Naive thymus-derived CD8-positive, alpha-beta T cell (primary cell): ENCODE measurements at regions not wholly inside any gene's neighbourhood (a gene's known extent, or its start where the extent isn't known, plus 50 kb on each side); places are given as distances from the start of the nearest gene placed in this dataset.

Experiments used
- ATAC-seq, 2 donors: fragments of 150-1000 bp; cut with Tn5 transposase in 1 of 2; sonication (Bioruptor Pico), chemical (Tn5 transposase) in 1 of 2; 1 replicate in 1 of 2; 2 replicates in 1 of 2; pipeline ENCODE4 v1.10.0; 2021; ENCODE audit warnings: mild to moderate bottlenecking in 2 of 2, moderate library complexity in 2 of 2
- POLR2A ChIA-PET: fragments of 350-600 bp; sonication (Branson Sonifier 250); formaldehyde crosslinking; loops from one replicate; lab custom pipeline; 2021; ENCODE audit warnings: antibody characterized with exemption; lab: Charles Lee
- DNase-seq, 10 donors: peaks; one replicate each; pipeline versions ENCODE4 v3.0.0 to v3.0.0-alpha.2; 2020 to 2022
- H3K27ac Mint-ChIP-seq, 10 donors: one replicate each; pipeline ENCODE4 v1.8.0; 2020 to 2022; ENCODE audit warnings: mild to moderate bottlenecking in 10 of 10, mixed read lengths in 10 of 10, moderate library complexity in 4 of 10, inconsistent platforms in 1 of 10
- H3K27me3 Mint-ChIP-seq, 5 donors: one replicate each; pipeline ENCODE4 v1.8.0; 2021 to 2022; ENCODE audit warnings: mixed read lengths in 5 of 5
- H3K36me3 Mint-ChIP-seq, 3 donors: one replicate each; pipeline ENCODE4 v1.8.0; 2020 to 2022; ENCODE audit warnings: mixed read lengths in 3 of 3, mild to moderate bottlenecking in 2 of 3, inconsistent platforms in 1 of 3
- H3K4me1 Mint-ChIP-seq, 4 donors: one replicate each; pipeline ENCODE4 v1.8.0; 2021 to 2022; ENCODE audit warnings: mixed read lengths in 4 of 4
- H3K4me3 Mint-ChIP-seq, 10 donors: one replicate each; pipeline ENCODE4 v1.8.0; 2020 to 2022; ENCODE audit warnings: mild to moderate bottlenecking in 10 of 10, mixed read lengths in 10 of 10, moderate library complexity in 6 of 10, inconsistent platforms in 1 of 10
- H3K9me3 Mint-ChIP-seq, 9 donors: one replicate each; pipeline ENCODE4 v1.8.0; 2020 to 2022; ENCODE audit warnings: mixed read lengths in 9 of 9, mild to moderate bottlenecking in 3 of 9, inconsistent platforms in 1 of 9, moderate library complexity in 1 of 9

- ATAC-seq (no peak), DNase-seq (no peak)
- peaks cover 0 to 15% (median 0%) of the 10 kb centered on the region in 9 donors for H3K9me3 Mint-ChIP-seq
- H3K4me3 Mint-ChIP-seq, result no peak overlapping the region
- no peak overlapping the region for H3K27ac Mint-ChIP-seq
- no peaks in the 10 kb centered on the region for H3K36me3 Mint-ChIP-seq
- H3K4me1 Mint-ChIP-seq, result no peaks in the 10 kb centered on the region
- POLR2A ChIA-PET, result no interaction called here
- H3K27me3 Mint-ChIP-seq, result no peaks in the 10 kb centered on the region
Measured at GRCh38 chr13:86974251-86974994, 696.7 kb upstream of the SLITRK5 start.

- Mint-ChIP-seq H3K9me3 (peaks cover 0 to 18% (median 0%) of the 10 kb centered on the region in 9 donors), H3K27ac (no peak overlapping the region), H3K4me3 (no peak overlapping the region), H3K4me1 (no peaks in the 10 kb centered on the region), H3K27me3 (no peaks in the 10 kb centered on the region), H3K36me3 (no peaks in the 10 kb centered on the region)
- DNase-seq, result no peak
- POLR2A ChIA-PET, result no interaction called here
- no peak for ATAC-seq
Measured at GRCh38 chr13:86974995-86975328, 696.2 kb upstream of the SLITRK5 start.

GRCh38 chr13:86976521-86977324 is 694.4 kb upstream of the SLITRK5 start:
- no peak overlapping the region for H3K4me3 Mint-ChIP-seq
- no peak overlapping the region for H3K27ac Mint-ChIP-seq
- POLR2A ChIA-PET, result no interaction called here
- H3K36me3 Mint-ChIP-seq, result no peaks in the 10 kb centered on the region
- peaks cover 0 to 18% (median 0%) of the 10 kb centered on the region in 9 donors for H3K9me3 Mint-ChIP-seq
- ATAC-seq, result no peak
- no peaks in the 10 kb centered on the region for H3K27me3 Mint-ChIP-seq
- no peak for DNase-seq
- no peaks in the 10 kb centered on the region for H3K4me1 Mint-ChIP-seq

- H3K4me1 Mint-ChIP-seq, result no peaks in the 10 kb centered on the region
- H3K4me3 Mint-ChIP-seq, result no peak overlapping the region
- H3K27me3 Mint-ChIP-seq, result no peaks in the 10 kb centered on the region
- H3K27ac Mint-ChIP-seq, result no peak overlapping the region
- H3K36me3 Mint-ChIP-seq, result no peaks in the 10 kb centered on the region
- H3K9me3 Mint-ChIP-seq, result peaks cover 0 to 7% (median 0%) of the 10 kb centered on the region in 9 donors
- POLR2A ChIA-PET, result no interaction called here
- ATAC-seq, result no peak
- no peak for DNase-seq
Measured at GRCh38 chr13:86986448-86986847, 684.7 kb upstream of the SLITRK5 start.

GRCh38 chr13:86992251-86992650 is 678.9 kb upstream of the SLITRK5 start:
- Mint-ChIP-seq H3K4me3 (no peak overlapping the region), H3K4me1 (no peaks in the 10 kb centered on the region), H3K9me3 (peaks cover 0 to 23% (median 8%) of the 10 kb centered on the region in 9 donors), H3K36me3 (no peaks in the 10 kb centered on the region), H3K27ac (no peak overlapping the region), H3K27me3 (no peaks in the 10 kb centered on the region)
- DNase-seq (no peak), ATAC-seq (no peak)
- POLR2A ChIA-PET, result no interaction called here

GRCh38 chr13:87003265-87003664 is 667.9 kb upstream of the SLITRK5 start:
- Mint-ChIP-seq H3K27me3 (no peaks in the 10 kb centered on the region), H3K36me3 (no peaks in the 10 kb centered on the region), H3K4me1 (no peaks in the 10 kb centered on the region), H3K9me3 (peaks cover 0 to 27% (median 4%) of the 10 kb centered on the region in 9 donors), H3K4me3 (no peak overlapping the region), H3K27ac (no peak overlapping the region)
- POLR2A ChIA-PET, result no interaction called here
- ATAC-seq, result no peak
- no peak for DNase-seq

GRCh38 chr13:87005511-87005910 is 665.7 kb upstream of the SLITRK5 start:
- peaks cover 2 to 21% (median 11%) of the 10 kb centered on the region in 9 donors for H3K9me3 Mint-ChIP-seq
- POLR2A ChIA-PET, result no interaction called here
- no peak for DNase-seq
- ATAC-seq, result no peak
- no peak overlapping the region for H3K27ac Mint-ChIP-seq
- no peak overlapping the region for H3K4me3 Mint-ChIP-seq
- H3K4me1 Mint-ChIP-seq, result no peaks in the 10 kb centered on the region
- no peaks in the 10 kb centered on the region for H3K27me3 Mint-ChIP-seq
- no peaks in the 10 kb centered on the region for H3K36me3 Mint-ChIP-seq

- Mint-ChIP-seq H3K4me1 (no peaks in the 10 kb centered on the region), H3K4me3 (no peak overlapping the region), H3K36me3 (no peaks in the 10 kb centered on the region), H3K9me3 (peaks cover 0 to 25% (median 4%) of the 10 kb centered on the region in 9 donors), H3K27me3 (no peaks in the 10 kb centered on the region), H3K27ac (no peak overlapping the region)
- POLR2A ChIA-PET, result no interaction called here
- no peak for ATAC-seq
- DNase-seq, result no peak
Measured at GRCh38 chr13:87035526-87035925, 635.6 kb upstream of the SLITRK5 start.

GRCh38 chr13:87042946-87043345 is 628.2 kb upstream of the SLITRK5 start:
- DNase-seq, result no peak

GRCh38 chr13:87052731-87053130 is 618.4 kb upstream of the SLITRK5 start:
- Mint-ChIP-seq H3K9me3 (peaks cover 0 to 24% (median 4%) of the 10 kb centered on the region in 9 donors), H3K4me3 (no peak overlapping the region), H3K4me1 (no peaks in the 10 kb centered on the region), H3K27me3 (no peaks in the 10 kb centered on the region), H3K27ac (no peak overlapping the region), H3K36me3 (no peaks in the 10 kb centered on the region)
- DNase-seq (no peak), ATAC-seq (no peak)
- POLR2A ChIA-PET, result no interaction called here

More at GRCh38 chr13:87042946-87043345, 628.2 kb upstream of the SLITRK5 start:
- H3K27ac Mint-ChIP-seq, result no peak overlapping the region
- POLR2A ChIA-PET, result no interaction called here
- H3K9me3 Mint-ChIP-seq, result peaks cover 0 to 49% (median 8%) of the 10 kb centered on the region in 9 donors
- no peak overlapping the region for H3K4me3 Mint-ChIP-seq
- no peak for ATAC-seq
- H3K36me3 Mint-ChIP-seq, result no peaks in the 10 kb centered on the region
- H3K4me1 Mint-ChIP-seq, result no peaks in the 10 kb centered on the region
- no peaks in the 10 kb centered on the region for H3K27me3 Mint-ChIP-seq

GRCh38 chr13:87057807-87058520 is 613.2 kb upstream of the SLITRK5 start:
- Mint-ChIP-seq H3K9me3 (peaks cover 0 to 20% (median 3%) of the 10 kb centered on the region in 9 donors), H3K27me3 (no peaks in the 10 kb centered on the region), H3K36me3 (no peaks in the 10 kb centered on the region), H3K4me1 (no peaks in the 10 kb centered on the region), H3K27ac (no peak overlapping the region), H3K4me3 (no peak overlapping the region)
- ATAC-seq, result no peak
- DNase-seq, result no peak
- POLR2A ChIA-PET, result no interaction called here

- H3K27me3 Mint-ChIP-seq, result no peaks in the 10 kb centered on the region
- POLR2A ChIA-PET, result no interaction called here
- H3K4me3 Mint-ChIP-seq, result no peak overlapping the region
- H3K36me3 Mint-ChIP-seq, result no peaks in the 10 kb centered on the region
- peaks cover 0 to 15% (median 0%) of the 10 kb centered on the region in 9 donors for H3K9me3 Mint-ChIP-seq
- no peak for ATAC-seq
- no peaks in the 10 kb centered on the region for H3K4me1 Mint-ChIP-seq
- DNase-seq, result no peak
- no peak overlapping the region for H3K27ac Mint-ChIP-seq
Measured at GRCh38 chr13:87058786-87059329, 612.3 kb upstream of the SLITRK5 start.
